NCI-H526 (cell line): ENCODE measurements at regions not wholly inside any gene's neighbourhood (a gene's known extent, or its start where the extent isn't known, plus 50 kb on each side); places are given as distances from the start of the nearest gene placed in this dataset.

ENCODE experiments used
- DNase-seq, 2 experiments: peaks; one replicate each; lab custom pipeline; 2025; lab: John Stamatoyannopoulos, UW

DNA sequence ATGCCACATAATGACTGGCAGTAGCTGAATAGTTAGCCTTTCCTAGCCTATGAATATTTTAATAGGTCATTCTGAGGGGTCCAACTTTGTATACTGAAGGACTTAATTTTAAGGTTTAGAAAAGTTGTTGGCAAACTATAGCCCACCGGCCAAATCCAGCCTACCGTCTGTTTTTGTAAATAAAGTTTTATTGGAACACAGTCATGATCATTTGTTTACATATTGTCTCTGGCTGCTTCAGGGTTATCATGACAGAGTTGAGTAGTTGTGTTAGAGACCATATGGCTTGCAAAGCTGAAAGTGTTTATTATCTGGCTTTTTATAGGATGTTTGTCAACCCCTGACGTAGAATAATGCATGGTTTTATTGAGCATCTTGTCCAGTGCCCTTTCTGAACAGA, 73.4 kb downstream of the NTMT2 start:
- DNase-seq = no peak

DNA sequence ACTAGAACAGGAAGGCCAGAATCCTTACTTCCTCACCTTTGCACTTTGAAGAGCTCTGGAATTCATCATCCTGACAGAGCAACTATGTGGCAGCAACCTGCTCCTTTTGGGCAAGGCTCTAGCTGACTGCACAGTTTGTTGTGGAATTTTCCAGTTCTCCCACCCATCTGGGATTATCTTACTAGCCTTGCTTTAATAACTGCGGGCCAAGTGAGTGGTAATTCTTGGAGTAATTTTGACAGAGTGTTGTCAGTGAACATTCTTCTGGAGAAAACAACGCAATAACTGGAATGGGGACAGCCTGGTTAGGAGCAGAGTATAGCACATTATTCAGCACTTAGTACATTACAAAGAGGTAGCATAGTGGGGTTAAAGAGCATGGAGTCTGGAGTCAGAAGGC, 75.3 kb downstream of the NTMT2 start:
- no peak for DNase-seq

DNA sequence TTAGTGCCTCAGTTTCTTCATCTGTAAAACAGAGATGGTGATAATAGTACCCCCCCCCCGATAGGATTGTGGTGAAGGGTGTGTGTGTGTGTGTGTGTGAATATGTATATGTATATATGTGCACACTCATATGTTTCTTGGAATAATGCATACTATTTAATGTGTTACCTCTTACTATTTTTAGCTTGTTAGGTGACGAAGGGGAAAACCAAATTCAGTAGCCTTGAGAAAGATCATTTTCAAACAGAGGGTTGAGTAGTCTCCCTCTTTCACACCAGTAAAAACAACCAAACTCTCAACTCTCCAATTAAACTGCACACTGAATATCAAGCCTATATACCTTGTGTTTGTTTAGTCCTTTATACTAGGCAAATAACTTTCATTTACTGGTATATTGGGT, 75.7 kb downstream of the NTMT2 start:
- DNase-seq = no peak

DNA sequence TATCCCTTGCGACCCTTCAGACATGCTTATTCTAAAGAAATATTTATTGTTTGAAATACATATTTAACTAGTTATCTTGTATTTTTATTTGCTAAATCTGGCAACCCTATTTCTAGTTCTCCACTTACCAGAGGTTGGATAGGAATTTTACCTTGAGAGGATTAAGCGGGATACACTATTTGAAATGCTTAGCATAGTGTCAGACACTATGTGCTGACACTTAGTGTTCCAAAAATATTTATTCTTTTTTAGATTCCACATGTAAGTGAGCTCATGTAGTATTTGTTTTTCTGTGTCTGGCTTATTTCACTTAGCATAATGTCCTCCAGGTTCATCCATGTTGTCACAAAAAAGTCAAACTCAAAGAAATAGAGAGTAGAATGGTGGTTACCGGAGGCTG, 78.7 kb downstream of the NTMT2 start:
- DNase-seq = no peak

DNA sequence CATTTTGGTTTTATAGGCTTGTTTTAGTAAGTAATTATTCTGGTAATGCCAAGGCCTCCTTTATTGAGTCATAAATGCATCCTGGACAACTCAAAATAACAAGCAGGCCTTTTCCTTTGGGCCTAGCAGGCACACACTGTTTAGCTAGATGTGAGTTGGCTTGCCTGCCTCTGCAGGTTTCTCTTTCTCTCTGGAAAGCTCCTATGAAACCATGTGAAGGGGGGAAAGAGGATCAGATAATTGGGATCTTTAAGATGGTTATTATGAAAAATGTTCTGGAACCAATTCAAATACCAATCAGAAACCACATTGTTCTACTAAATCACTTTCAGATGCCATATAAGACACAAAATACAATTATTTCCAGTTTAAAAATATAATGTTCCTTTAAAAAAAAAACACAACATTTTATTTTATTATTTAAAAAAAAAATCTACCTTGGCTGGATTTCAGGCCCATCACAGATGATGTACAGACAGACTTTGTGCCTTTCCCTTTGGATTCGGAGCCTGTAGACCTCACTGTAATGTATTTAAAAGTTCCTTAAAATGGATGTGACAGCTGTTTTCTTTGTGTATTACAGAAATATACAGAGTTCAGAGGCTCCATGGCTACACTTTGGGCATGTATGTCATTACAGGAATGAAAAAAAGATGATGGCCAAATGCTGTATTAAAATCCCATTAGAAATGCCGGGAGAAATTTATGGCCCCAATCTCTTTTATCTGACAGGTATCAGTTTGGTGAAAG, 80.2 kb downstream of the NTMT2 start:
- no peak for DNase-seq

DNA sequence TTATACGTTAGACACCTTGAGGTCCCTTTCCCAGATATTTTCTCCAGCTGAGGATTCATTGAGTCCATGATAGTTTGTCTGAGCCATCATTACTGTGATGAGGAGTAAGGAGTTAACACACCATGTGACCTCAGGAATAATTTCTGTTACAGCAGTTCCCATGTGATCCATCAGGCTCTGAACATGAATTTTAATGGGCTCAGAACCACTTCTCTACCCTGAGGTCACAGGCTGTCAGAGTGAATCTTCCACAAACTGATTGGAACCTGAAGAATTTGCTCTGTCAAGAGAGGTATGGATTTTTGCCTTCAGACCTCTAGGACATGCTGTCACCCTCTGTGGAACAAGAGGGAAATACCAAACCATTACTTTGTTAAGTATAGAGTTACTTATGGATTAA, 81.0 kb downstream of the NTMT2 start:
- DNase-seq = no peak

DNA sequence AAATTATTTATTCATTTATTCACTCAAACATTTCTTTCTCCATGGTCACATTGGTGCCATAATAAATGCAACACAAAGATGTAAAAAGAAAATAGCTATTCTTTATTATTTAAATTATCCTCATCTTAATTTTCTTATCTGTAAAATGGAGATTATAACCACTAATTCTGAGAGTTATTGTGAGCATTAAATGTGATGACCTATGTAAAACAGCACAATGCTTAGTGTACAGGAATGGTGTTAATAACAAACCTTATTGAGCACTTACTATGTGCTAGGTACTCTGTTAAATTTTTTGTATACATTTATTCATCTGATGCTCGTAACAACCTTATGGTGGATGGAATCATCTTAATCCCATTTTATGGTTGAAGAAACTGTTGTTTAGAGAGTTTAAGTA, 84.6 kb downstream of the NTMT2 start:
- no peak for DNase-seq

DNA sequence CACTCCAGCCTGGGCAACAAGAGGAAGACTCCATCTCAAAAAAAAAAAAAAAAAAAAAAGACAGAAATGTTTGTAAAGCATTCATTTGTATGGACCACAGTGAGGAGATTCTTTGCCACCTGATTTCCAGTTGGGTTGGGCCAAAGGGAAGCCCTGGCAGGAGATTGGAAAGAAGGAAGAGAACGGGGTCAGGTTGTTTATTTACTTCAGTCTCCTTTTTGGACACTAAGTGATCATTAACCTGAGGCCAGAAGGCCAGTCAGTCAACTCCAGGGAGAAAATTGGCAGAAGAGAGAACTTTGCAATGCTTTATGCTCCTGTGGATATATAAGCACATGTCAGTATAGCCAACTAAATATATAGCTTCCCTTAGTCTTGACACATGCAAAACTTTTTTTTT, 85.9 kb downstream of the NTMT2 start:
- no peak for DNase-seq

DNA sequence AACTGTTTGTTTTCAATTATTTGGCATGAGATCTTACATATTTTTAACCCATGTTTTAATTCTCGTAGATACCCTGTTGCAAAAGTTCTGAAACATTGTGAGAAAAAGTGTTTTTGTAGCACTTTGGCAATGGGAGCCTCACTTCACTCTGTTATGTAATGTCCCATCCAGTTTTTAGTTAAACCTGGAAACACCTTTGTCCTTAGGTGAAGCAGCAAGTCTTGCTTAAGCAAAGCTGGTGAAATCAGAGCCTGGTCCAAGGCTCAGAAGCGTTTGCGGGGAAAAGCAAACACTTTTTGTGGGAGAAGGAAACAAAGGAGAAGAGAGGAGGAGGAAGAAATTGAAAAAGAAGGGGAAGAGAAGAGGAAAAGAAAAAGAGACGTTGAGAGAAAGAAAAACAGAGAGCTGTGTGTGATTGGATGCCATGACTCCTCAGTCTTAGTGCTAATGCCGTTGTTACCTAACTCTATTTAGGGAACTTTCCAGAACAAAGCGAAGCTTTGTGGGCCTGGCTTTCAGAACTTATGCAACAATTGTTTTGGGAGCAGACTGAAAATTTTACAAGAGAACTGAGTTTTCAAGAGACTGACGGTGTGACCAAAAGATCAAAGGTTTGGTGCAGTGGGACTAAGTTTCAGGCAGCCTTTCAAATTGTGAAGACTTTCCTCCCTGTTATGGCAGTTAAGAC, 93.1 kb downstream of the NTMT2 start:
- DNase-seq = no peak

DNA sequence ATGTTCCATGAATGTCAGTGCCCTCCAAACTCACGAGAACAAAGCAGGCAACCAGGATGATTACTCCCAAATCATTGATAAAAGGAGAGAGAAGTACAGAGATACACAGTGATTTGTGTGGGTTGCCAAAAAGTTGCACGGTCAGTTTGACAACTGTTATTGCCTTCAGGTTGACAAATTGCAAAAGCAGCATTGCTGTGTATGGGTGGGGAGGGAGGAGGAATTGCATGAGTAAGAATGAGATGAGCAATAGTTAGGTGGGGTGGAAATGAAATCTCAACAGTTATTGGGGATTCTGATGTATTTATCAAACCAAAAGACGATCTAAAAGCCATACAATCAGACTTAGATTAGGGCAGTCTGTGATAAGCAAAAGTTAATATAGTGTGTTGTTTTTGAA, 93.7 kb downstream of the NTMT2 start:
- no peak for DNase-seq

DNA sequence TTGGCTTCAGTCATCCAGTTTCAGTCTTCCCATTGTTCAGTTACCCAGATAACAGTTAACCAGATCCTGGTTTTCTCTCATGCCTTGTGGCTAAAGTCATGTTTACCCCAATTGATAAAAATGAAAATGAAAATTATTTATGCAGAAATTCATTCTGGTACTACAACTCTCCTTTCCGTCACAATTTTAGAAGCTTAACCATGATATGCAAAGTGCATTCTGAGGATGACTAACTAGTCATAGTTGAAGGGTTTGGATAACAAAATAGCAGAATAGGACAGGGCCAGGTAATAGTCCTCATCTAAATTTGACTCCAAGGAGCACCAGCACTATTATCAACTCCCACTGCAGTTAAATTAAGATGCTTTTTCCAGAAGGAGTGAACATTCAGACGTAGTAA, 94.7 kb downstream of the NTMT2 start:
- DNase-seq = no peak

DNA sequence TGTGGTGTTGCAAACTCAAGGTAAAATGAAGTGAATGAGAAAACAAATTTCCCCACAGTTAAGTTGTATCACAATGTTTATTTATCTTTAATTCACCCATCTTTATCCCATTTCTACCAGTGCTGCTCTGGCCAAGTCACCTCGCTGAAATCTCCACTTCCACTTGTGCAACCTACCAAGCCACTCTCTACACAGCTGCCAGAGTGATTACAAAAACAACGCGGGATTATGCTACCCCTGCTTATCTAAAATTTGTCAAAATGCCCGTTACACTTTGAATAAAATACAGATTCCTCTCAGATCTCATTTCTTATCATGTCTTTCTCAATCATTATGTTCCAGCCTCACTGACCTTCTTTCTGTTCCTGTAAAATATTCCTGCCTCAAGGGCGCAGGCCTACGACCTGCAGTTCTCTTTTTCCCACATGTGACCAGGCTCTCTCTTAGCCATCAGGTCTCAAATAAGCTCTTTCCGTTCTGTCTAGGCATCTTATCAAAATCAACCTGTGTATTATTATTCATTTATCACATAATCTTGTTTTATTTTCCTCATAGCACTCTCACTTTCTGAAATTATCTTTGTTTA, 95.6 kb downstream of the NTMT2 start:
- DNase-seq = no peak

DNA sequence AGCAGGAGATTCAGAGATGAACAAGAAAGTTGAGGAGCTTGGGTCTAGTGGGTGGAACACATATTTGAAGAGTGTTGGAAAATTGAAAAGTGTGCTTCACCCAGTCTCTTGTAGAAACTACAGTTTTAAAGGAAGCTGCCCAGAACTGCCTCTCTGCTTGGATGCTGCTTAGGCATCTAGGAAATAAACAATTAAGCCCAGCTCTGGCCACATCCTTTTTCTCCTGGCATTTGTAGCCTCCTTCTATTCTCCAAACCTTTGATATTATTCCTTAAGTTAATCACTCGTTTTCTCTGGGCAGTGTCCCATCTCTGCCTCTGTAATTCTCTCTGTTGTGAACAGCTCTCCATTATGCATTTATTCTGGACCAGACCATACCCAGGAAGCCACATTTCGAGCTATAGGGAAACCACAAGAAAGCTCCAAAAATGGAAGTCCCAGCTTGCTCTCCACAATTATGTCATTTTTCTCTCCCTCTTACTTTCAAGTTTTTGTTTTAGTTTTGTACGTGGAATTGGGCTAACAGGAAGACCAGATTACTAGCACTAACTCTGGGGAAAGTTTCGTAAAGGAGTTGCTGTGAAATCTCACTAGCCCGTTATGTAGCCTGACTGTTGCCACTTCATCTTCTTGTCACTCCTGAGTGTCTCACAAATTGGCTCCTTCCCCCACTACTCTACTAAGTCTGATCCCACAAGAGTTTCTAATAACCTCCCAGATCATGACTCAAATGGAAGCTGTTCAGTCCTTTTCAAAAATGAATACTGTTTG, 102.2 kb downstream of the NTMT2 start:
- no peak for DNase-seq

DNA sequence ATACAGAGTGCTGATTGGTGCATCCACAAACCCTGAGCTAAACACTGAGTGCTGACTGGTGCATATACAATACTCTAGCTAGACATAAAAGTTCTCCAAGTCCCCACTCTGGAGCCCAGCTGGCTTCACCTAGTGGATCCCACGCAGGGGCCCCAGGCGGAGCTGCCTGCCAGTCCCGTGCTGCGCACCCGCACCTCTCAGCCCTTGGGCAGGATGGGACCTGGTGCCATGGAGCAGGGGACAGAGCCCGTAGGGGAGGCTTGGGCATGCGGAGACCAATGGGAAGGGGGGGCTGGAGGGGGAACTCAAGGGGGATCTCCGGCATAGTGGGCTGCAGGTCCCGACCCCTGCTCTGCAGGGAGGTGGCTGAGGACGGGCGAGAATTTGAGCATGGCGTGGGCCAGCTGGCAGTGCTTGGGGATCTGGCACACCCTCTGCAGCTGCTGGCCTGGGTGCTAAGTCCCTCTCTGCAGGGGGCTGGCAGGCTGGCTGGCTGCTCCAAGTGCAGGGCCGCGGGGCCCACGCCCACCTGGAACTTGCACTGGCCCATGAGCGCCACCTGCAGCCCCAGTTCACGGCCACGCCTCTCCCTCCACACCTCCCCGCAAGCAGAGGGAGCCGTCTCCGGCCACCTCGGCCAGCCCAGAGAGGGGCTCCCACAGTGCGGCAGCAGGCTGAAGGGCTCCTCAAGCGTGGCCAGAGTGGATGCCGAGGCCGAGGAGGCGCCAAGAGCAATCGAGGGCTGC, 104.9 kb downstream of the NTMT2 start:
- no peak for DNase-seq

DNA sequence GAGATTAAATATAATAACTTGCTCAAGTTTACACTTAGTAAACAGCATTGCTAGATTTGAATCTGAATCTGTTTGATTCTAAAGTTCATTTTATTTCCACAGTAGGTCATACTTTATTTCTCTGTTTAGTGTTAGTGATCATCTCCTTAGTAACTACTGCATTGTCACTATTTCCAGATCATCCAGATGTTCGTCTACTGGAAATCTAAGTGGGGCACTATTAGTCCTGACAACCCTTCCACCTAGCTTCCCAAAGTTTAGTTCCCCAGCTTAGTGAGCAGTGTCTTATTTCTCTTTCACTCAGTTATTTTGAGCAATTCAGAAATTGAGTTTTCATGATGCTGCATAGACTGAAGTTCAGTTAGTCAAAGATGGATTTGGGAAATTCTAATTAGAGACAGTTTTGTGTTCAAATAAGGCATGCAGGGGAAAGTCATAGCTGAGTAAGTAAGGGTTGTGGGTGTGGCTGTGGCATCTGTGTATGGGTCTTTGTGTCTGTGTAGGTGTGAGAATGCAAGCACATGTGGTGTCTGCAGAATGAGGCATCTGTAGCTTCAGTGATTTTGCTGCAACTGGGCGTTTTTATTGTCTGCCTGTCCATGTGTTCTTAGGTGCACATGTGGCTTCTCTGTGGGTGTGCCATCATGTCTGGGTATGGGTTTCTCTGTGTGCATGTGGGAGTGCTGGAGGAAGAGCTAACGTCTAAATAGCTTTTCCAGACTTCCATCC, 107.3 kb downstream of the NTMT2 start:
- no peak for DNase-seq

DNA sequence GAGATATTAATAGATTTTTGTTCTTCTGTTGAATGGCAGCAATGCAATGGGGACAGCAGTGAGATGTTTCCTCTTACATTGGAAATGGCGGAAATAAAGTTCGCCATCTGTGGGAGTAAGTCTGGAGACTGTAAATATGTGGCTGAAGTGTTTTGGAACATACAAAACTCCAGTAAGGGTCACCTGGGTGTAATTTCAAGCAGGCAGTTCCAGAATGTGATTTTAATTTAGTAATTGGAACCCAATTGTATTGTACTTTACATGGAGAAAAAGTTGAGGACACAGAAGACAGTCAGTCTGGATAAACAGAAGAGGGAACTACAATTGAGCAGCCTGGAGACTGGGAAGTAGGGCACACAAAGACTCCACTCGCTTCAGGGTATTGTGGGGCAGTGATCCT, 108.6 kb downstream of the NTMT2 start:
- no peak for DNase-seq

DNA sequence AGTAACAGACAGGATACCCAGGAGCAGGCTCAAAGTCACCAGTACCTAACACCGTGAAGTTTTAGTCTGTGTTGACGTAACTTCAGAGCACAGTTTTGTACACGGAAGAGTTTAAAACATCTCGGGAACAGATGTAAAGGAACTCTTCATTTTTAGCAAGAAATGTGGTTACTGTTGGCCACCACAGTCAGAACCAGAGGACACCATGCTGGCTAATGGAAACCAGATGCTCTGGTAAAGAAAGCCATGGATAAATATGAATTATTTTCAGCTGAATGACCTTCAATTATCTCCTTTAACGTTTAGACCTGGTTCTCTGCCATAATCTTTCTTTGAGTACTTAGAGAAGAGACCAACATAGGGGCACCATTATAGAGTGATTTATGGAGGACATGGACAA, 115.9 kb downstream of the NTMT2 start:
- DNase-seq = no peak

DNA sequence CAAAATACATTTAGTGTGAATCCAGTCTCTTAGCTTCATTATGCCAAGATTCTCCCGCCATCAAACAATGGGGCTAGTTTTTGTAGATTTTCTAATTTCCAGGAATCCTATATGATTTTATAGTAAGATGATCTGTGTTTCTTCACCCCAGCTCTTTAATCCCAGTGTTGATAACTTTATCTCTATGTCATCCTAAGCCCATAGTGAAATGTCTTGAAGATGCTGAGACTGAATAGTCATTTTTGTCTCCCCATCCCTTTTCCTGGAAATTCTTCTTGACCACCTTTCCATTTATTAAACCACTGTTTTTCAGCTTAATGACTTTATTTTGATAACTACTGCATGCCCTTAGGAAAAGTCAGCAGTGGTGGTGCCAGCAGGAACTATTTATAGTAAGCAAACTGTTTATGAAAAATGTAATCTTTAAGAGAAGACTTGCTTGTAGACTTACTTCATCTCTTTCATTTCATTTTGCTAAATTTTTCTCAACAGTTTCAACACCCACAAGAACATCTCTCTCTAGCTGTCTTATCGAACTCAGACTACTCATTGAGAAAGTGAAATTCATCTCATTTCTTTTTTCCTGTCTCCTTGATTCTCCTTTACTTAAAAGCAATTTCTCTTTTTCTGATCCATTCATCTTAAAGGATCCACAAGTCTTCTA, 116.6 kb downstream of the NTMT2 start:
- DNase-seq = no peak

DNA sequence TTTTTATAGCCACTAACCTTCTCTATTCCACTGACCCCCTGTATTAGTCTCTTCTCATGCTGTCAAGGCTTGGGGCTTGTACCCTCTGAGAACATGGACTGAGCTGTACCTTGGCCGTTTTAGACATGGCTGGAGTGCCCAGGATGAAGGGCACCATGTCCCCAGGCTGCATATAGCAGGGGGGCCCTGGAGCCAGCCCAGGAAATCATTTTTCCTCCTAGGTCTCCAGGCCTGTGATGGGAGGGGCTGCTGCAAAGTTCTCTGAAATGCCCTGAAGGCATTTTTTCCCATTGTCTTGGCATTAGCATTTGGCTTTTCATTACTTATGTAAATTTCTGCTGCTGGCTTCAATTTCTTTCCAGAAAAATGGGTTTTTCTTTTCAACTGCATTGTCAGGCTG, 119.5 kb downstream of the NTMT2 start:
- DNase-seq = no peak

DNA sequence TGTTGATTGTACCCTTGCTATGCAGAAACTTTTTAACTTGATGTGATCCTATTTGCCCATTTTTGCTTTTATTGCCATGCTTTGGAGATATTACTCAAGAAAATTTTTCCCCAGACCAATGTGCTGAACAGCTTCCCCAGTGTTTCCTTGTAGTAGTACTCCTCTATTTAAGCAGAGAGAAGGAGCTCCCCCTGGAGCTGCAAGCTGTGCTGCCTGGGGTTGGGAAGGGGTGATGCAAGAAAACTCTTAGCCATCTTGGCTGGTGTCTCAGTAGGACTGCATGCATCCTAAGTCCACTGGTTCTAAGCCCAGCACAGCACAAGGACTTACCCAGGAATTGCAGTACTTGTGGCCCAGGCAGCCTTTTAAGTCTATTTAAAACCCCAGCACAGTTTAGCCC, 121.6 kb downstream of the NTMT2 start:
- DNase-seq = no peak
